GM23338 (cell line): ENCODE measurements at regions not wholly inside any gene's neighbourhood (a gene's known extent, or its start where the extent isn't known, plus 50 kb on each side); places are given as distances from the start of the nearest gene placed in this dataset.

Experiments used
- ATAC-seq: fragments of 200-7000 bp; cut with Tn5 transposase; 3 replicates; pipeline ENCODE4 v1.9.1; 2020
- DNase-seq: peaks from one replicate; pipeline ENCODE4 v3.0.0-alpha.2; 2015; ENCODE audit warnings: low spot score
- H2AFZ ChIP-seq: fragments of 200-600 bp; sonication (generic); 2 replicates; pipeline ENCODE4 v1.8.0; 2016; ENCODE audit warnings: antibody characterized with exemption, mild to moderate bottlenecking, moderate library complexity
- H3F3A ChIP-seq: fragments of 200-600 bp; sonication (generic); replicated peaks from 2 replicates; pipeline ENCODE4 v1.8.0; 2017; ENCODE audit warnings: antibody characterized with exemption, mixed run types, low read depth
- H3K27ac ChIP-seq: fragments of 200-600 bp; sonication (generic); 2 replicates; pipeline ENCODE4 v1.6.1; 2016; ENCODE audit warnings: low read depth
- H3K27me3 ChIP-seq: fragments of 200-600 bp; sonication (generic); 2 replicates; pipeline ENCODE4 v1.8.0; 2016; ENCODE audit warnings: mild to moderate bottlenecking, mixed run types, moderate library complexity; ENCODE audit not compliant: insufficient read depth
- H3K36me3 ChIP-seq: fragments of 200-600 bp; sonication (generic); 2 replicates; pipeline ENCODE4 v1.8.0; 2016; ENCODE audit warnings: mild to moderate bottlenecking; ENCODE audit not compliant: insufficient read depth
- H3K4me1 ChIP-seq: fragments of 200-600 bp; sonication (generic); 2 replicates; pipeline ENCODE4 v1.8.0; 2016; ENCODE audit warnings: mild to moderate bottlenecking, moderate library complexity; ENCODE audit not compliant: insufficient read depth
- H3K4me2 ChIP-seq: fragments of 200-600 bp; sonication (generic); 2 replicates; pipeline ENCODE4 v1.7.1; 2017; ENCODE audit warnings: mixed run types
- H3K4me3 ChIP-seq: fragments of 200-600 bp; sonication (generic); 2 replicates; pipeline ENCODE4 v1.6.1; 2016; ENCODE audit warnings: mixed run types
- H3K79me2 ChIP-seq: fragments of 200-600 bp; sonication (generic); replicated peaks from 2 replicates; pipeline ENCODE4 v1.8.0; 2017; ENCODE audit warnings: mild to moderate bottlenecking; ENCODE audit not compliant: insufficient read depth
- H3K9me2 ChIP-seq: fragments of 200-600 bp; sonication (generic); 2 replicates; pipeline ENCODE4 v1.8.0; 2017; ENCODE audit not compliant: insufficient read depth
- H4K20me1 ChIP-seq: fragments of 200-600 bp; sonication (generic); replicated peaks from 2 replicates; pipeline ENCODE4 v1.8.0; 2017; ENCODE audit warnings: mild to moderate bottlenecking; ENCODE audit not compliant: insufficient read depth
- H3K27ac Mint-ChIP-seq: 2 replicates; pipeline ENCODE4 v1.8.0; 2020; ENCODE audit warnings: inconsistent platforms, mild to moderate bottlenecking, moderate library complexity, mixed read lengths
- H3K27me3 Mint-ChIP-seq: 3 replicates; pipeline ENCODE4 v1.8.0; 2022; ENCODE audit warnings: low read depth, mild to moderate bottlenecking, moderate library complexity, mixed read lengths, inconsistent platforms; ENCODE audit not compliant: insufficient read depth, poor library complexity
- H3K36me3 Mint-ChIP-seq: 3 replicates; pipeline ENCODE4 v1.8.0; 2021; ENCODE audit warnings: low read depth, mild to moderate bottlenecking, inconsistent platforms, moderate library complexity, mixed read lengths
- H3K4me1 Mint-ChIP-seq: 3 replicates; pipeline ENCODE4 v1.8.0; 2020; ENCODE audit warnings: mild to moderate bottlenecking, inconsistent platforms, mixed read lengths
- H3K4me3 Mint-ChIP-seq: 3 replicates; pipeline ENCODE4 v1.8.0; 2021; ENCODE audit warnings: moderate library complexity, mild to moderate bottlenecking, inconsistent platforms, mixed read lengths
- H3K9me3 Mint-ChIP-seq: 3 replicates; pipeline ENCODE4 v1.8.0; 2020; ENCODE audit warnings: moderate library complexity, mild to moderate bottlenecking, inconsistent platforms, mixed read lengths
- CREB1 ChIP-seq: fragments of 250-450 bp; sonication (Bioruptor Pico); IDR thresholded peaks from 2 replicates; pipeline ENCODE4 v1.5.0; 2020; ENCODE audit warnings: low read depth, mild to moderate bottlenecking, moderate library complexity
- EZH2 ChIP-seq: fragments of 200-600 bp; sonication (generic); IDR thresholded peaks from one replicate; pipeline ENCODE4 v1.8.0; 2017; ENCODE audit warnings: antibody characterized with exemption, mild to moderate bottlenecking, low read depth; ENCODE audit not compliant: unreplicated experiment
- JUNB ChIP-seq: IDR thresholded peaks from one replicate; pipeline ENCODE4 v1.6.1; 2016; ENCODE audit warnings: antibody characterized with exemption; ENCODE audit not compliant: unreplicated experiment
- STAT1 ChIP-seq: IDR thresholded peaks from one replicate; pipeline ENCODE4 v1.6.1; 2016; ENCODE audit warnings: antibody characterized with exemption; ENCODE audit not compliant: unreplicated experiment
- ZNF331 ChIP-seq: fragments of 250-450 bp; sonication (Bioruptor Pico); IDR thresholded peaks from 2 replicates; pipeline ENCODE4 v1.5.0; 2020; ENCODE audit warnings: low read depth, mild to moderate bottlenecking, moderate library complexity
- TF ChIP-seq, protein P1 (sequence below): IDR thresholded peaks from one replicate; pipeline ENCODE4 v1.6.1; 2018; ENCODE audit warnings: antibody characterized with exemption; ENCODE audit not compliant: unreplicated experiment
- TF ChIP-seq, protein P2 (sequence below): IDR thresholded peaks from 2 replicates; pipeline ENCODE4 v1.6.1; 2016; ENCODE audit warnings: antibody characterized with exemption
- TF ChIP-seq, protein P3 (sequence below): fragments of 250-450 bp; sonication (Bioruptor Pico); IDR thresholded peaks from 2 replicates; pipeline ENCODE4 v1.5.0; 2020; ENCODE audit warnings: mild to moderate bottlenecking, moderate library complexity
- TF ChIP-seq, protein P4 (sequence below), 2 experiments: fragments of 200-600 bp in 1 of 2; sonication (generic) in 1 of 2; conservative IDR thresholded peaks; 2 replicates each; pipeline versions ENCODE4 v1.5.1 to v1.6.1; 2016 to 2017; ENCODE audit warnings: antibody characterized with exemption in 2 of 2, low read depth in 2 of 2, mild to moderate bottlenecking in 2 of 2, moderate library complexity in 1 of 2

DNA sequence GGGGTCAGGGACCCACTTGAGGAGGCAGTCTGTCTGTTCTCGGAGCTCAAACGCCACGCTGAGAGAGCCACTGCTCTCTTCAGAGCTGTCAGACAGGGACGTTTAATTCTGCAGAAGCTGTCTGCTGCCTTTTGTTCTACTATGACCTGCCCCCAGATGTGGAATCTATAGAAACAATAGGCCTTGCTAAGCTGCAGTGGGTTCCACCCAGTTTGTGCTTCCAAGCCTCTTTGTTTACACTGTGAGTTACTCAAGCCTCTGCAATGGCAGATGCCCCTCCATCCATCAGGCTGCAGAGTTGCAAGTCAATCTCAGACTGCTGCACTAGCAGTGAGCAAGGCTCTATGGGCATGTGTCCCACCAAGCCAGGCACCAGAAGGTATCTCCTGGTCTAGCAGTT, 158.1 kb downstream of the DTHD1 start (continued):
- TF ChIP-seq, protein P1, sequence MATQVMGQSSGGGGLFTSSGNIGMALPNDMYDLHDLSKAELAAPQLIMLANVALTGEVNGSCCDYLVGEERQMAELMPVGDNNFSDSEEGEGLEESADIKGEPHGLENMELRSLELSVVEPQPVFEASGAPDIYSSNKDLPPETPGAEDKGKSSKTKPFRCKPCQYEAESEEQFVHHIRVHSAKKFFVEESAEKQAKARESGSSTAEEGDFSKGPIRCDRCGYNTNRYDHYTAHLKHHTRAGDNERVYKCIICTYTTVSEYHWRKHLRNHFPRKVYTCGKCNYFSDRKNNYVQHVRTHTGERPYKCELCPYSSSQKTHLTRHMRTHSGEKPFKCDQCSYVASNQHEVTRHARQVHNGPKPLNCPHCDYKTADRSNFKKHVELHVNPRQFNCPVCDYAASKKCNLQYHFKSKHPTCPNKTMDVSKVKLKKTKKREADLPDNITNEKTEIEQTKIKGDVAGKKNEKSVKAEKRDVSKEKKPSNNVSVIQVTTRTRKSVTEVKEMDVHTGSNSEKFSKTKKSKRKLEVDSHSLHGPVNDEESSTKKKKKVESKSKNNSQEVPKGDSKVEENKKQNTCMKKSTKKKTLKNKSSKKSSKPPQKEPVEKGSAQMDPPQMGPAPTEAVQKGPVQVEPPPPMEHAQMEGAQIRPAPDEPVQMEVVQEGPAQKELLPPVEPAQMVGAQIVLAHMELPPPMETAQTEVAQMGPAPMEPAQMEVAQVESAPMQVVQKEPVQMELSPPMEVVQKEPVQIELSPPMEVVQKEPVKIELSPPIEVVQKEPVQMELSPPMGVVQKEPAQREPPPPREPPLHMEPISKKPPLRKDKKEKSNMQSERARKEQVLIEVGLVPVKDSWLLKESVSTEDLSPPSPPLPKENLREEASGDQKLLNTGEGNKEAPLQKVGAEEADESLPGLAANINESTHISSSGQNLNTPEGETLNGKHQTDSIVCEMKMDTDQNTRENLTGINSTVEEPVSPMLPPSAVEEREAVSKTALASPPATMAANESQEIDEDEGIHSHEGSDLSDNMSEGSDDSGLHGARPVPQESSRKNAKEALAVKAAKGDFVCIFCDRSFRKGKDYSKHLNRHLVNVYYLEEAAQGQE = no peak
- TF ChIP-seq EZH2 = no peak

DNA sequence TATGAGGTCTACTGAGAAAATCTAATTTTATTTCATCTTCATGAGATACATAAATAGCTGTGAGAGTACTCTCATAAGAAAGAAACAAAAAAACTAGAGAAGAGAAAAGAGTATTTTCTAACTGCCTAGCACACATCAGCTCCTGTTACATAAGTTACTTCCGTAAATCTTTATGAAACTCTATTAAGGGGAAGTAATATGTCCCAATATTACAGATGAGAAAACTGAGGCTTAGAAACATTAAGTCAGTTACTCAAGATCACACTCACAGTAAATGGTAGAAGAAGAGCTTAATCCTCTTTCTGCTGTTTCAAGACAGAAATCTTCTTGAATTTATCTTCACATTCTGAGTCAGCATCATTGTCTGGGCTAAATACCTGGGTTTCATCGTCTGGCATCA, 164.1 kb downstream of the DTHD1 start:
- Histone ChIP-seq H3K4me3 (no peak overlapping the region), H3K9me2 (no peaks in the 10 kb centered on the region; the same call in 1 of the 2 replicates), H3K4me1 (no peaks in the 10 kb centered on the region), H3F3A (no peaks in the 10 kb centered on the region), H3K79me2 (no peaks in the 10 kb centered on the region), H3K27ac (no peak overlapping the region), H4K20me1 (no peaks in the 10 kb centered on the region), H3K36me3 (no peaks in the 10 kb centered on the region), H3K4me2 (no peak overlapping the region), H3K27me3 (no peaks in the 10 kb centered on the region), H2AFZ (peak overlapping the region; percentile 82)
- H3K27me3 Mint-ChIP-seq = peaks cover 2% of the 10 kb centered on the region
- H3K27ac Mint-ChIP-seq = no peak overlapping the region
- no peaks in the 10 kb centered on the region for H3K9me3 Mint-ChIP-seq
- H3K4me3 Mint-ChIP-seq = no peak overlapping the region
- H3K36me3 Mint-ChIP-seq = no peaks in the 10 kb centered on the region; the same call in 2 of the 3 replicates
- ATAC-seq (no peak), DNase-seq (no peak)
- H3K4me1 Mint-ChIP-seq = no peaks in the 10 kb centered on the region; the same call in 2 of the 3 replicates
- TF ChIP-seq, protein P2, sequence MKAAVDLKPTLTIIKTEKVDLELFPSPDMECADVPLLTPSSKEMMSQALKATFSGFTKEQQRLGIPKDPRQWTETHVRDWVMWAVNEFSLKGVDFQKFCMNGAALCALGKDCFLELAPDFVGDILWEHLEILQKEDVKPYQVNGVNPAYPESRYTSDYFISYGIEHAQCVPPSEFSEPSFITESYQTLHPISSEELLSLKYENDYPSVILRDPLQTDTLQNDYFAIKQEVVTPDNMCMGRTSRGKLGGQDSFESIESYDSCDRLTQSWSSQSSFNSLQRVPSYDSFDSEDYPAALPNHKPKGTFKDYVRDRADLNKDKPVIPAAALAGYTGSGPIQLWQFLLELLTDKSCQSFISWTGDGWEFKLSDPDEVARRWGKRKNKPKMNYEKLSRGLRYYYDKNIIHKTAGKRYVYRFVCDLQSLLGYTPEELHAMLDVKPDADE = no peak
- TF ChIP-seq ZNF331 (CRISPR knock-in tag) = no peak
- no peak for TF ChIP-seq JUNB
- TF ChIP-seq CREB1 = no peak
- TF ChIP-seq STAT1 = no peak
- TF ChIP-seq, protein P3, sequence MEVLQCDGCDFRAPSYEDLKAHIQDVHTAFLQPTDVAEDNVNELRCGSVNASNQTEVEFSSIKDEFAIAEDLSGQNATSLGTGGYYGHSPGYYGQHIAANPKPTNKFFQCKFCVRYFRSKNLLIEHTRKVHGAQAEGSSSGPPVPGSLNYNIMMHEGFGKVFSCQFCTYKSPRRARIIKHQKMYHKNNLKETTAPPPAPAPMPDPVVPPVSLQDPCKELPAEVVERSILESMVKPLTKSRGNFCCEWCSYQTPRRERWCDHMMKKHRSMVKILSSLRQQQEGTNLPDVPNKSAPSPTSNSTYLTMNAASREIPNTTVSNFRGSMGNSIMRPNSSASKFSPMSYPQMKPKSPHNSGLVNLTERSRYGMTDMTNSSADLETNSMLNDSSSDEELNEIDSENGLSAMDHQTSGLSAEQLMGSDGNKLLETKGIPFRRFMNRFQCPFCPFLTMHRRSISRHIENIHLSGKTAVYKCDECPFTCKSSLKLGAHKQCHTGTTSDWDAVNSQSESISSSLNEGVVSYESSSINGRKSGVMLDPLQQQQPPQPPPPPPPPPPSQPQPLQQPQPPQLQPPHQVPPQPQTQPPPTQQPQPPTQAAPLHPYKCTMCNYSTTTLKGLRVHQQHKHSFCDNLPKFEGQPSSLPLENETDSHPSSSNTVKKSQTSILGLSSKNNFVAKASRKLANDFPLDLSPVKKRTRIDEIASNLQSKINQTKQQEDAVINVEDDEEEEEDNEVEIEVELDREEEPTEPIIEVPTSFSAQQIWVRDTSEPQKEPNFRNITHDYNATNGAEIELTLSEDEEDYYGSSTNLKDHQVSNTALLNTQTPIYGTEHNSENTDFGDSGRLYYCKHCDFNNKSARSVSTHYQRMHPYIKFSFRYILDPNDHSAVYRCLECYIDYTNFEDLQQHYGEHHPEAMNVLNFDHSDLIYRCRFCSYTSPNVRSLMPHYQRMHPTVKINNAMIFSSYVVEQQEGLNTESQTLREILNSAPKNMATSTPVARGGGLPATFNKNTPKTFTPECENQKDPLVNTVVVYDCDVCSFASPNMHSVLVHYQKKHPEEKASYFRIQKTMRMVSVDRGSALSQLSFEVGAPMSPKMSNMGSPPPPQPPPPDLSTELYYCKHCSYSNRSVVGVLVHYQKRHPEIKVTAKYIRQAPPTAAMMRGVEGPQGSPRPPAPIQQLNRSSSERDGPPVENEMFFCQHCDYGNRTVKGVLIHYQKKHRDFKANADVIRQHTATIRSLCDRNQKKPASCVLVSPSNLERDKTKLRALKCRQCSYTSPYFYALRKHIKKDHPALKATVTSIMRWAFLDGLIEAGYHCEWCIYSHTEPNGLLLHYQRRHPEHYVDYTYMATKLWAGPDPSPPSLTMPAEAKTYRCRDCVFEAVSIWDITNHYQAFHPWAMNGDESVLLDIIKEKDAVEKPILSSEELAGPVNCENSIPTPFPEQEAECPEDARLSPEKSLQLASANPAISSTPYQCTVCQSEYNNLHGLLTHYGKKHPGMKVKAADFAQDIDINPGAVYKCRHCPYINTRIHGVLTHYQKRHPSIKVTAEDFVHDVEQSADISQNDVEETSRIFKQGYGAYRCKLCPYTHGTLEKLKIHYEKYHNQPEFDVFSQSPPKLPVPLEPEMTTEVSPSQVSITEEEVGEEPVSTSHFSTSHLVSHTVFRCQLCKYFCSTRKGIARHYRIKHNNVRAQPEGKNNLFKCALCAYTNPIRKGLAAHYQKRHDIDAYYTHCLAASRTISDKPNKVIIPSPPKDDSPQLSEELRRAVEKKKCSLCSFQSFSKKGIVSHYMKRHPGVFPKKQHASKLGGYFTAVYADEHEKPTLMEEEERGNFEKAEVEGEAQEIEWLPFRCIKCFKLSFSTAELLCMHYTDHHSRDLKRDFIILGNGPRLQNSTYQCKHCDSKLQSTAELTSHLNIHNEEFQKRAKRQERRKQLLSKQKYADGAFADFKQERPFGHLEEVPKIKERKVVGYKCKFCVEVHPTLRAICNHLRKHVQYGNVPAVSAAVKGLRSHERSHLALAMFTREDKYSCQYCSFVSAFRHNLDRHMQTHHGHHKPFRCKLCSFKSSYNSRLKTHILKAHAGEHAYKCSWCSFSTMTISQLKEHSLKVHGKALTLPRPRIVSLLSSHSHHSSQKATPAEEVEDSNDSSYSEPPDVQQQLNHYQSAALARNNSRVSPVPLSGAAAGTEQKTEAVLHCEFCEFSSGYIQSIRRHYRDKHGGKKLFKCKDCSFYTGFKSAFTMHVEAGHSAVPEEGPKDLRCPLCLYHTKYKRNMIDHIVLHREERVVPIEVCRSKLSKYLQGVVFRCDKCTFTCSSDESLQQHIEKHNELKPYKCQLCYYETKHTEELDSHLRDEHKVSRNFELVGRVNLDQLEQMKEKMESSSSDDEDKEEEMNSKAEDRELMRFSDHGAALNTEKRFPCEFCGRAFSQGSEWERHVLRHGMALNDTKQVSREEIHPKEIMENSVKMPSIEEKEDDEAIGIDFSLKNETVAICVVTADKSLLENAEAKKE = no peak
- TF ChIP-seq, protein P1 = no peak
- TF ChIP-seq, protein P4, sequence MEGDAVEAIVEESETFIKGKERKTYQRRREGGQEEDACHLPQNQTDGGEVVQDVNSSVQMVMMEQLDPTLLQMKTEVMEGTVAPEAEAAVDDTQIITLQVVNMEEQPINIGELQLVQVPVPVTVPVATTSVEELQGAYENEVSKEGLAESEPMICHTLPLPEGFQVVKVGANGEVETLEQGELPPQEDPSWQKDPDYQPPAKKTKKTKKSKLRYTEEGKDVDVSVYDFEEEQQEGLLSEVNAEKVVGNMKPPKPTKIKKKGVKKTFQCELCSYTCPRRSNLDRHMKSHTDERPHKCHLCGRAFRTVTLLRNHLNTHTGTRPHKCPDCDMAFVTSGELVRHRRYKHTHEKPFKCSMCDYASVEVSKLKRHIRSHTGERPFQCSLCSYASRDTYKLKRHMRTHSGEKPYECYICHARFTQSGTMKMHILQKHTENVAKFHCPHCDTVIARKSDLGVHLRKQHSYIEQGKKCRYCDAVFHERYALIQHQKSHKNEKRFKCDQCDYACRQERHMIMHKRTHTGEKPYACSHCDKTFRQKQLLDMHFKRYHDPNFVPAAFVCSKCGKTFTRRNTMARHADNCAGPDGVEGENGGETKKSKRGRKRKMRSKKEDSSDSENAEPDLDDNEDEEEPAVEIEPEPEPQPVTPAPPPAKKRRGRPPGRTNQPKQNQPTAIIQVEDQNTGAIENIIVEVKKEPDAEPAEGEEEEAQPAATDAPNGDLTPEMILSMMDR (conservative IDR thresholded peaks at IDR 0.05; ENCODE audit: low read depth in 2 of 2) = no peak
